Hematopoietic multipotent progenitor cell (in vitro differentiated cells): ENCODE measurements at regions not wholly inside any gene's neighbourhood (a gene's known extent, or its start where the extent isn't known, plus 50 kb on each side); places are given as distances from the start of the nearest gene placed in this dataset.
"Not testable (repeated sequence)": the region's sequence is repeated elsewhere in the genome, so short reads cannot be mapped to it uniquely, and the experiment has no call there.

Experiments used
- DNase-seq, 3 donors: peaks; one replicate each; pipeline ENCODE4 v3.0.0-alpha.2; 2011 to 2015; ENCODE audit warnings: low read depth in 2 of 3, low spot score in 2 of 3

DNA sequence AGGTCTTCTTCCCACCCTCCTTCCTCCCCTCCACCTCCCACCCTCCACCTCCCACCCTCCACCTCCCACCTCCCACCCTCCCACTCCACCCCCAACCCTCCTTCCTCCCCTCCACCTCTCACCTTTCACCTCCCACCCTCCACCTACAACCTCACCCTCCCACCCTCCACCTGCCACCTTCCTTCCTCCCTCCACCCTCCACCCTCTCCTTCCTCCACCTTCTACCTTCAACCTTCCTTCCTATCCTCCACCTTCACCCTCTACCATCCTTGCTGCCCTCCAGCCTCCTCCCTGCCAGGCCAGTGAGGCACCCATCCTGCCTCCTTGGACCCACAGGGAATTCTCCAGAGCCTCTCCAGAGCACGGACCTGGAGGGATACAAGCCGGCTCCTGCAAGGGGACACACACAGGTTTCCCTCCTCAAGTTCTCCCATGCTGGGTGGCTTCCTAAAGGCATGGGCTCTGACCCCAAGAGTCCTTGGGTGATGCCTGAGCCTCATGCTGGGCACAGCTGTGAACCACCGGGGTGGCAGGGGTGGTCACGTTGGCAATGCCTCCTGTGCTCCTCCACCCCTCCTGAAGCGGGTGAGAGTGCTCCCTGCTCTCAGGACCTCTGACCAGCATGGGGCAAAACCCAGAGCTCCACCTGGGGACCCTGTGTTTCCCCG, 293.0 kb downstream of the NDUFA10 start:
- no peak for DNase-seq

DNA sequence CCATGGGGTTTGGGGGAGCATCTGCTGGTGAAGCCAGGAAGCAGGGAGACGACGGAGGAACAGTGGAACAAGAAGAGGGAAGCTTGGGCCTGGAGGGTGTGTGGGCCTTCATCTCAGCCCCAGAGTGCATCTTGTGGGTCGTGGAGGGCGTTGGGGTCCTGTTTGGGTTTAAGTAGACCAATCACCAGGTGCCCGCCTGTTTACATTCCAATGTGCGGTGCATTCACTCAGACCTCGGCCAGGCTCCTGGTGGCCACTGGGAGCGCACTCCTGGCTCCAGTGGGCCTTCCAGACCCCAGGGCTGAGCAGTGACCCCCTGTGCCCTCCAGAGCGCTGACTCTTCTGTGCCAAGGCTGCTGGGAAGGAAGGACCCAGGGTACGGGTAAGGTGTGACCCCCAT, 293.7 kb downstream of the NDUFA10 start:
- no peak for DNase-seq

DNA sequence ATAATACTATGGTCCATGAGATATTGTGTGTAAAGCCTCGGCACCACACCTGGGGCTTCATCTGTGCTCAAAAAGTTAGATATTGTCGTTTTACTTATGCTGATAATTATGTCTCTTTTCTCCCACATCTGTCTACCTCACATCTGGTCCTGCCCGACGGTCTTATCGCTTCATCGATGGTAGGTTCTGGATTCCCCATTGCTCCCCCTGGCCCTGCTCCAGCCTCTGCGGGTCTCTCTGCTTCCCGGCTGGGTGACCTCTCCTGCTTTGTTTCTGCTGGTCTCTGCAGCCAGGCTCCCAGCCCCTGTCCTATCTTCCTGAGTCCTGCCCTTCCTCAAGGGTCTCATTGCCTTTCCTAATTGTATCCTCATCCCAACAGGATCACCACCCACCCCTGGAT, 294.2 kb downstream of the NDUFA10 start:
- DNase-seq: no peak

DNA sequence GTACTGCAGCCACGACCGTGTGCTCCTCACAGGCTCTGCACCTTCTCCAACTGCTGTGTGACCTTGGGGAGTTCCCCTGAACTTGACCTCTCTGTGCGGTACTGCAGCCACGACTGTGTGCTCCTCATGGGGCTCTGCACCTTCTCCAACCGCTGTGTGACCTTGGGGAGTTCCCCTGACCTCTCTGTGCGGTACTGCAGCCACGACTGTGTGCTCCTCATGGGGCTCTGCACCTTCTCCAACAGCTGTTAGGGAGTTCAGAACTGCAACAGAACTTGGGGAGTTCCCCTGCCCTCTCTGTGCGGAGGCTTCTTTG, 294.6 kb downstream of the NDUFA10 start:
- not testable (repeated sequence) for DNase-seq

DNA sequence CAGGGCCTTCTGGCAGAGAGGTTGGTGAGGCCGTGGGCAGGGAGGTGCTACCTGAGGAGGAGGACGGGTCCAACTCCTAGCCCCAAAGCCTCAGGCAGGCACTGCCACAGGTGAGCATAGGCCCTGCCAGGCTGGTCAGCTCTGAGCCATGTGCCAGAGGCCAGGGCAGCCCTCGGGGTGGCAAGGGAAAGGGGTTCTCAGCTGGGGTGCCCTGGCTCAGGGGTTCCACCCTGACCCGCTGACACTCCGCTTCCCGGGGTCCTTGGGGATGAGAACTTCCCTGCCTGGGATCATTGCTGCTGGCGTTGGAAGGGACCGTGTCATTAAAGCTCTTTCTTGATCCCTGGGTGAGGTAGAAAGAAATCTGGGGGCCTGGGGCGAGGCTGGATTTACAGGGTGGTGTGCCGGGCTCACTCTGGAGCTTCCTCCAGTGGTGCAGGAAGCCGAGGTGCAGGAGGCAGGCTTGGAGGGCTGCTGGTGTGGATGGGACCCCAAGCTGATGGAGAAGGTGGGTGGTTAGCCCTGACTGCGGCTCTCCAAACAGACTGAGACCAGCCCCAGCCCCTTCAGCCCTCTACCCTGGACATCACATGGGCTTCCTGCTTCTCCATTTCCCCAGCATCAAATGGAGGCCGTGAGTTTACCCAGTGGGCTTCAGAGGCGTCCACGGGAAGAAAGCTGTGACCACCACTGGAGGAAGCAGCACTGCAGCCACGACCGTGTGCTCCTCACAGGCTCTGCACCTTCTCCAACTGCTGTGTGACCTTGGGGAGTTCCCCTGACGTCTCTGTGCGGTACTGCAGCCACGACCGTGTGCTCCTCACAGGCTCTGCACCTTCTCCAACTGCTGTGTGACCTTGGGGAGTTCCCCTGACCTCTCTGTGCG, 295.2 kb downstream of the NDUFA10 start:
- no peak for DNase-seq

DNA sequence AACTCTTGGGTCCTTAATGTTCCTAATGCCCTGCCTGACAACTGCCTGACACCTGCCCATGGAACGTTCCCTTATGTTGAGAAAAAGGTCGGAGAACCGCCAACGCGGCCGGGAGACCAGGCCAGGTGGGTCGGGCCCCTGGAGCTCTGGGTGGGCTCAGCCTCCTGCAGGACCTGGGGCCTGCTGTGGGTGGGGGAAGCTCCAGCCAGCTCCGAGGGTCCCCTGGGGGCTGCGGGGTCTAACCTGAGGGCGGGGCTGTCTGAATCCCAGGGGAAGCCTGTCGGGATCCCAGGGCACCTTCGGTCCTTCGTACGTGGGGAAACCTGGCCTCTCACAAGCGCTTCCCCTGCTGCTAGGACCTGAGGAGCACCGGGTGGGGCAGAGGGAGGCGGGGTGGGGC, 296.0 kb downstream of the NDUFA10 start:
- no peak for DNase-seq

DNA sequence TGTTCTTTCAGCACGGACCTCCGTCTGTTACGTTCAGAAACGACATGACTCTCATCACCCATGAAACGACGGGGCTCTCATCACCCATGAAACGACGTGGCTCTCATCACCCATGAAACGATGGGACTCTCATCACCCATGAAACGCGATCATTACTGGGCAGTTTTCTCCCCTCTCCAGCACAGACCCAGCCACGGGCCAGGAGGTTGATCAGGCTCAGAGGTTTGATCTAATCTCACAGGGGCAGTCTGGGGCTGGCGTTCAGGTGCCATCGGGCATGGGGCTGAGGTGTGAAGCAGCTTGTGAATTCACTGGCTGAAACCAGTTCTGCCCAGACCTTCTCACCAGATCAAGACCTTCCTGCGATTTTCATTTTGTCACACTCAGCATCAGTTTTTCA, 296.4 kb downstream of the NDUFA10 start:
- no peak for DNase-seq

DNA sequence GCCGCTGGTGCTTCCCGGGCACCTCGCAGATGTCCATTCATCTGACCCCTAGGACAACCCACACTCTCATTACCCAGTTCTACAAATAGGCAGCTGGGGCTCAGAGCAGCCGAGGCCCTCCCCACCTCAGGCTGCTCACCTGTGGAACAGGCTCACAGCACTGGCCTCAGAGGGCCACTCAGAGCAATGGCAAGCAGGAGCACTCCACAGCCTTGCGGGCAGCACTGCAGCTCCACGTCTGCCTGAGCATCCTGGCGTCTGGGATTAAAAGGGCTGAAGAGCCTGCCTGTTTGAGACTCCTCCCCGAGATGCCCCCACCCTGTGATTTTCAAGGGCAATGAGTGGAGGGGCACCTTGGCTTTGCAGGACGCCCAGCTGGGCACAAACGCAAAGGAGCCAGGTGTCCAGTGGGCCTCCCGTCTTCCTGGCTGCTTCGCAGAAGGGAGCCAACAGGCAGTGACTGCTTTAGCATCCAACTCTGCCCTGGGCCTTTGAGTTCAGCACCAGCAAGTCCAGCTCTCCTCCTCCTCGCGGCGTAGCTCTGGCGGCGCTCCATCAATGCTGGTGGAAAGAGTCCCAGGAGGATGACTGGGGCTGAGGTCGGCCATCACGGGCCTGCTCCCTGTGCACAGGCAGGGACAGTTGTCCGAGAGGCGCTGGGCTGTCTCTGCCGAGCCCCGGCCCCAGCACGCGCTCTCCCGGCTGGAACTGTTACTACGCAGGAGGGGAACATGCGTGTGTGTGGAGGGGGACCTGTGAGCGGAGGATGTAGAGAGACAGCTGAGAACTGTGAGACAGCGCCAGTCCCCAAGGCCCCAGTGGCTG, 297.2 kb downstream of the NDUFA10 start:
- DNase-seq: no peak

DNA sequence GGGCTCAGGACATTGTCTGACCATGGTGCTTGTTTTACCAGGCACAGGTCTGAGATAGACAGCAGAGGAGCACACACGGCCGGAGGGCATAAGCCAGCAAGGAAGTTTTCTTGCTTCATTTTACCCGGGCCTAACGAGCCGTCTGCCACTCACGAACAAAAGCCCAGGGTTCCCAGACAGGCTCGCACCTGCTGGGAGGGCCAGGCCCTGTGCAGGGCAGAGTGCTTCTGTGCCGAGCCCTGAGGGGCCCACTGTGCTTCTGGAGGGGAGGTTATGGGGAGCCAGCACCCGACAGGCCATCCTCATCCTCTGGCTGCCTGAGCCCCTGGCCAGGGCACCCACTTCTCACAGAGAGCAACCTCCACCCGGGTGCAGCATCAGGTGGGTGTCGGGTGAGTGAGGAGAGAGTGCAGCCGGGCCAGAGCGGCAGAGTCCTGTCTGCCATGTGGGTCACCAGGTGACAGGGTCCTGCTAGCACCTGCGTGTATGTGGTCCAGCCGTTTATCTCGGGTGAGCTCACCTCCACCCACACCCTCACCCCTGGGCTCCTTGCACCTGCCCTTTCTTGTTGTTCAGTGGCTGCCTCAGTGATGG, 297.9 kb downstream of the NDUFA10 start:
- DNase-seq: no peak

DNA sequence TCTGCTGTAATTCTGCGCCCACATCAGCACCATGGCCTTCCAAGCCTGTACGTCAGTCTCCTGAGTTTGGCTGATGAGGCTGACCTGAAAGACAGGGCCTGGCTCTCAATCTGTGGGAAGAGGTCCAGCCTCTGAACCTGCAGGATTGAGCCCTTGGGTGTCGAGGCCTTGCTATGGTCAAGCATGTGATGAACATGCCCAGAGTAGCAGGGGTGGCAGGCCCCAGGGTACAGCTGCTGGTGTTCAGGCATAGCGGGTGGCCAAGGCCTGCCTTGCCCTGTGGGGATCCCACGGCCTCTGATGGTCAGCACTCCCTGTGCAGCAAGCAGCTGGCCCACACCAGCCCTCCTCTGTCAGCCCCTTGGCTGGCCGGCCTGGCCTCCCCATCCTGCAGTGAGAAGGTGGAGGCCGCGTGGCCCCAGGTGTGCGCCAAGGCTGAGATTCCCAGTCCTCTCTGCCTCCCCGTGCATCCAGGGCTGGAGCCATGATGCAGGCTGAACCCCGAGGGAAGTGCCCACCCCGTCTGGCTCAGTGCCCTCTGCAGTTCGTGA, 298.4 kb downstream of the NDUFA10 start:
- DNase-seq: no peak

DNA sequence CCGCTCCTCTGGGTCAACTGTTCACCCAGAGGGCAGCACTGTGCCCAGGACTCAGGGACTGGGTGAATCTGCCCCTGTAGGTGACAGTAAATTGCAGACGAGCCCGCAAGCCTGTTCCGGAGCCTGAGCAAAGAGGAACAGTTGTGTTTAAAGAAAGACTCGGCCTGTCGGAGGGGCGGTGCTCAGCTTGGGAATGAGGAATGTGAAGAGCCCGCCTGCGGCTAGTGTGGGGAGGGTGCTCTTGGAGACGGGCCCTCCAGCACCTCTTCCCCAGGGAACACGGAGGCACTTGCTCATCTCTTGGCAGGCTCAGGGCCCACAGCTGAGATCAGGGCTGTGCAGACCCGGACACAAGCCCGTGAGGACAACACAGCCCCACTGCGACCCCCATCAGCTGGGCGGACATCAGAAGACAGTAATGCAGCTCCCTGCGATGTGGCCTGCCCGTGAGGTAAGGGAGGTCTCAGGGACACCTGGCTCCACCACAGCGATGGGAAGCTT, 299.0 kb downstream of the NDUFA10 start:
- no peak for DNase-seq

DNA sequence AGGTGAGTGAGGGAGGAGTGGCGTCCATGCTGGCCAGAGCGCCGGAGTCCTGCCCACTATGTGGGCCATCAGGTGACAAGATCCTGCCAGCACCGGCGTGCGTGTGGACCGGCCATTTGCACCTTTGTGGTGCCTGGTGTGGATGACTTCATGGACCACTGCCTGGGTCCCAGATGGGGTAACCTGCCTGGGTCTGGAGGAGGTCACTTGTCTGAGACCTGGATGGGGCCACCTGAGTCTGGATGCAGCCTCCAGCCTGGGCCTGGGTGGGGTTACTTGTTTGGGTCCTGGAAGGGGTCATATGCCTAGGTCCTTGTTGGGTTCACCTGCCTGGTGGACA, 299.6 kb downstream of the NDUFA10 start:
- DNase-seq: no peak

DNA sequence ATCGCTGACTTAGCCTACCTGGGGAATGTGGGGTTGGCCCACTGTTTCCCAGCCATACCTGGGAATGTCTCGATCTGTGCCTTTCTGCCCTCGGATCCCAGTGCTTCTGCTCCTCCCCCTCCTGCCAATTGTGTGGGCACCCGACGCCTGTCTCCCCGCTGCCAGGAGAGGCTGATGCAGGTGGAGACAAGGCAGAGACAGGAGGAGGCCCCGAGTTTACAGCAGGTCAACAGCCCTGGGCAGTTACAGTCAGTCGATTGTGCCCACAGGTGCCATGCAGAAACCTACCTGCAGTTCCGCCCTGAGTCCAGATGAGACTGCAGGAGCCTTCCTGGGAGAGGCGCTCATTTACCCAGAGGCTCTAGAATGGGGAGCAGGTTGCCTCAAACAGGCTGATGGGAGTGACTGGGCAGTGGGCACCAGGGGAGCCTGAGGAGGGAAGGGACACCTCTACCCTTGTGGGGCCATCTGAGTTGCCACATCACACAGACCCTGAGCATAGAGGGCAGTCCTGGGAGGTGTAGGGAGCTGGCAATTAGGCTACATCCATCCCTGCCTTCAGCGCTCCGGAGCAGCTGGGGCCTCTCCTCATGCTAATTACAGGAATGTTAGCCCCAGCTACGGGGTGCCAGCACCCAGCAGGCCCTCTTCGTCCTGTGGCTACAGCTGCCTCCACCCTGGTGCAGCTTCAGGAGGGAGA, 300.1 kb downstream of the NDUFA10 start:
- no peak for DNase-seq

DNA sequence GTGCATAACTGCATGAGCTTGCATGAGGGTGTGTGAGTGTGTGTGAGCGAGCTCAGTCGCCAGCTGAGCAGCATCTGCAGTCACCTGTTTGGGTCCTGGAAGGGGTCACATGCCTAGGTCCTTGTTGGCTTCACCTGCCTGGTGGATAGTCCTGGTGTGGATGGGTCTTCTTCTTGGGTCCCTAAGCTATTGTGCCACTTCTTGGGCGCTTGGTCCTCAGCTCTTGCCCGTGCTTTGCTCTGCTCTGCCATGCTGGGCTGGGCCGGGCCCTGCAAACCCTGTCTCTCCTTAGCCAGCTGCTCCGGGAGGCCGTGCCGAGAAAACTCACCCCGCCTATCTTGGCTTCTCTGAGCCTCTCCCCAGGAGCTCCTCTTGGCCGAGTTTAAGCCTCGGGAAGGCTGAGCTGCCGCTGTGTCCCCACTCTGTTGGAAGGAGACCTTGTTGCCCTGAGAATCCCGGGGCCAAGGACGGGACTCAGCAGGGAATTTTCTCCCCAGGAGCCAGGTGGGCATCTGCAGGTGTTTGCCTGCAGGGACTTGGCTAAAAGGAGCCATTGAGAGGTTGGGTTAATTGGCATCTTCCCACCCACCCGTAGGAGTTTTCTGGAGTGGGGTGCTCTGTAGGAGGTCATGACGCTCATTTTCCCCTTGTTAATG, 300.8 kb downstream of the NDUFA10 start:
- no peak for DNase-seq

DNA sequence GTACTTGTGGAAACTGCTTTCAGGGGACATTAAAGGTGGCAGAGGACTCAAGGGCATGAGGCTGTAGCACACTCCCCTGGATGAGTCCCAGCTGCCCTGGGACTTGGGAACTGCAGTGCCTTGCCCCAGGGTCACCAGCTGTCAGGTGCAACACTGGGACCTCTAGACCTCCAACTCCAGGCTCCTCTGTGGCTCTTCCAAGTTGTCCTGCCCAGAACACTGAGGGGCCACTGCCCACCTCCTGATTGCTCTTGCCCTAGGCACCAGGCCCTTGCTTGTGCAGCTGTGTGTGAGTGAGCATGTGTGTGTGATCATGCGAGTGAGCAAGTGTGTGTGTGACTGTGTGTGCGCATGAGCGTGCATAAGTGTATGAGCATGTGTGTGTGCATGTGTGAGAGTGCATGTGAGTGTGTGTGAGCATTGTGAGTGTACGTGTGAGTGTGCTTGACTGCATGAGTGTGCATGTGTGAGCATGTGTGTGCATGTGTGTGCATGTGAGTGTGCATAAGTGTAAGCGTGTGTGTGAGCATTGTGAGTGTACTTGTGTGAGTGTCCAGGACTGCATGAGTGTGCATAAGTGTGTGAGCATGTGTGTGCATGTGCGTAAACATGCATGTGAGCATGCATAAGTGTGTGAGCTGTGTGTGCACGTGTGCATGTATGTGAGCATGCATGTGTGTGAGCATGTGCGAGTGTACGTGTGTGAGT, 301.5 kb downstream of the NDUFA10 start:
- no peak for DNase-seq

DNA sequence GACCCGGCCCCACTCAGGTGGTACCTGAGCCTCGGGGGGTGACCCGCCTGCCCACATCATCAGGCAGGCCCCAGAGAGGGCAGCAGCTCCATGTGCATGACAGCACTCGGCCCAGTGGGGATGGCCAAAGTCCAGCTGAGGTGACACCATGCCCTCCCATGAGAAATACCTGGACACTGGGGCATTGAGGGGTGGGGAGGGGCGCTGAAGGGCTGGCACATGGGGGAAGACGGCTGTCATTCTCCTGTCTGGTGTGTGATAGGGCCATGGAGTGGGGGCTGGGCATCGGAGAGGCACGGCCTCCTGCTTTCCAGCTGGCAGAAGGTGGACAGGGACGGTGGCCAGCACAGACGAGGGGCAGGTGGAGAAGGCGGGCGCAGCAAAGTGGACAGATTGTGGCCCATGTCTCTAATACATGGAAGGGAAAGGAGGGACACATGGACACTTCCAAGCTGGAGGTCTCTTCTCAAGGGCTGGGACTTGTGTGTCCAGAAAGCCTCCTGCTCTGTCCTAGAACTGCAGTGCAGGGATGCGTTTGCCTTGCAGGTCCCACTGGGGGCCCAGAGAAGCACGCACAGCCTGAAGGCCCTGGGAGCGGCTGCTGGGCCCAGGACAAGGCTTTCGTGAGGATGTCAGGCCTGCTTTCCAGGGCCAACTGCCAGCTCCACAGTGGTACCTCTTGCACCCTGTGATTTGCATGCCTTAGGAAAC, 302.2 kb downstream of the NDUFA10 start:
- no peak for DNase-seq

DNA sequence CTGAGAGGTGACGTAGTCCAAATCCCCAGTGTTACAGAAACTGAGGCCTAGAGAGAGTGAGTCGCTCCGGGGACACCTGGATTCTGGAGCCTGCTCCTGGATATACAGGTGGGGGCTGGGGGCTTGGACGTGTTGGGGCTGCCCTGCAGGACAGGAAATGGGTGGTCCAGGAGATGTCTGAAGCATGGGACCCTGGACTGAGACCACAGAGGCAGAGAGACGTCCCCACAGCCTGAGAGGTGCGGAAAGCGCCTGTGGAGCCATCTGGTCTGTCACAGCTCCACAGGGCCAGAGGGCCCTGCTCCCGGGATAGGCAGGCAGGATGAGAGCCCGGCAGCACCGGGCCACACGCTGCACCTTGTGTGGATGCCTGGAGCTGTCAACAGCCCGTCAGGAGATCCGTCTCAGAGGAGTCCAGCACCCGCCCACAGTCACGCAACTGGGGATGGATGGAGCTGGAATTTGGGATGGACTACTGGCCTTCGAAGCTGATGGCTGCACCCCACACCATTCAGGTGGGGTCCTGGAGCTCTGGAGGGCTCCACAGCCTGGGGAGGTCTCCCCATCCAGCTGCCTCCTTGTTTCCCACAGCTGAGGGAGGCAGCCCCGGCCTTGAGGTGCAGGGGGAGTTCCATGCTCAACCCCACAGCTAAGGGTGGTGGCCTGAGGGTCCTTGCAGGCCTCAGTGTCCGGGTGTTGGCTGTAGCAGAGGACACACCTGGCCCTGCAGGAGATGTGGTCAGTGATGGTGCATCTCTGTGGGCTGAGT, 303.0 kb downstream of the NDUFA10 start:
- no peak for DNase-seq

DNA sequence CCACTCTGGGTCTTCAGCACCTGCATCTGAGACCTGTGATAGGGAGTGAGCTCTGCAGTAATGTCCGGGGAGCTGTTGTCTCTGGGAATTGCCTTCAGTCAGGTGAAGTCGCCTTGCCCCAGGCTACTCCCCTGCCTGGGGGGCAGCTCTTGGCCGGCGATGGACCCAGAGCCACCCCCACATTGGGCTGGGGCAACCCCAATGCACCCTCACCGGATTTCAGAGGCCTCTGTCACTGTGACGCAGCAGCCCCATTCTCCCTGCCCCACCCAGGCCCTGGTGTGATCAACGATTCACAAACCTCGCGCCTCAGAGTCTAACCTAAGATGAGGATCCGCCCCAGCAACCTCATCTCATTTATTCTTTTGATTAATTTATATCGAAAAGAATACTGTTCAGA, 303.6 kb downstream of the NDUFA10 start:
- DNase-seq: no peak
